CD4-positive, alpha-beta T cell (primary cell): ENCODE measurements at regions not wholly inside any gene's neighbourhood (a gene's known extent, or its start where the extent isn't known, plus 50 kb on each side); places are given as distances from the start of the nearest gene placed in this dataset.

Experiments
- ATAC-seq: fragments of 200-7000 bp; cut with Tn5 transposase; one replicate; pipeline ENCODE4 v1.10.0; 2022; ENCODE audit warnings: mild to moderate bottlenecking; ENCODE audit not compliant: poor library complexity
- CTCF ChIA-PET: fragments of 350-600 bp; sonication (Branson Sonifier 250); formaldehyde crosslinking; loops from one replicate; lab custom pipeline; 2021; ENCODE audit warnings: antibody characterized with exemption, inconsistent platforms; lab: Charles Lee
- POLR2A ChIA-PET: fragments of 350-600 bp; sonication (Branson Sonifier 250); formaldehyde crosslinking; loops from one replicate; lab custom pipeline; 2021; ENCODE audit warnings: antibody characterized with exemption, inconsistent platforms; lab: Charles Lee
- DNase-seq, 14 experiments: peaks; one replicate each; pipeline ENCODE4 v3.0.0-alpha.2; 2013 to 2020; ENCODE audit warnings: mixed read lengths in 2 of 14
- H3K27ac ChIP-seq, 2 donors: one replicate each; pipeline versions ENCODE4 v1.5.1 to v1.7.0; 2013; ENCODE audit warnings: low read length in 2 of 2, low read depth in 1 of 2, mild to moderate bottlenecking in 1 of 2
- H3K27me3 ChIP-seq, 2 experiments: 1 replicate in 1 of 2; 2 replicates in 1 of 2; pipeline versions ENCODE4 v1.6.1 to v1.7.0; 2013; ENCODE audit warnings: low read length in 2 of 2, control low read depth in 1 of 2, mild to moderate bottlenecking in 1 of 2, moderate library complexity in 1 of 2; ENCODE audit not compliant: insufficient read depth in 2 of 2, control insufficient read depth in 1 of 2
- H3K36me3 ChIP-seq: one replicate; pipeline ENCODE4 v1.6.1; 2013; ENCODE audit warnings: low read length, control low read depth; ENCODE audit not compliant: insufficient read depth
- H3K4me1 ChIP-seq: one replicate; pipeline ENCODE4 v1.6.1; 2013; ENCODE audit warnings: low read length, control low read depth; ENCODE audit not compliant: insufficient read depth
- H3K4me3 ChIP-seq: one replicate; pipeline ENCODE4 v1.5.1; 2013; ENCODE audit warnings: mild to moderate bottlenecking, low read length, moderate library complexity
- H3K9me3 ChIP-seq, 2 experiments: 1 replicate in 1 of 2; 2 replicates in 1 of 2; pipeline versions ENCODE4 v1.6.1 to v1.7.0; 2013; ENCODE audit warnings: low read length in 2 of 2, mild to moderate bottlenecking in 2 of 2, control low read depth in 1 of 2, moderate library complexity in 1 of 2; ENCODE audit not compliant: control insufficient read depth in 1 of 2, insufficient read depth in 1 of 2
- H3K27ac Mint-ChIP-seq: one replicate; pipeline ENCODE4 v1.8.0; 2020; ENCODE audit warnings: mixed read lengths
- H3K27me3 Mint-ChIP-seq: one replicate; pipeline ENCODE4 v1.8.0; 2021; ENCODE audit warnings: mixed read lengths
- H3K36me3 Mint-ChIP-seq: one replicate; pipeline ENCODE4 v1.8.0; 2021; ENCODE audit warnings: low read depth, mixed read lengths
- H3K4me1 Mint-ChIP-seq: one replicate; pipeline ENCODE4 v1.8.0; 2021; ENCODE audit warnings: low read depth, mixed read lengths
- H3K4me3 Mint-ChIP-seq: one replicate; pipeline ENCODE4 v1.8.0; 2020; ENCODE audit warnings: mild to moderate bottlenecking, mixed read lengths
- H3K9me3 Mint-ChIP-seq: one replicate; pipeline ENCODE4 v1.8.0; 2020; ENCODE audit warnings: mixed read lengths
- intact Hi-C, 2 experiments: fragments of 100-400 bp; cut with DNase I in 1 of 2; cut with micrococcal nuclease in 1 of 2; formaldehyde crosslinking; loops; one replicate each; pipeline versions ENCODE4 v1.15.1 to v1.9.0; 2023 to 2025; cut with DNase I, micrococcal nuclease
- TF ChIP-seq, protein P1 (sequence below): fragments of 200-600 bp; IDR thresholded peaks from one replicate; pipeline ENCODE4 v1.8.0; 2022; ENCODE audit warnings: antibody characterized with exemption, mild to moderate bottlenecking

GRCh38 chr12:125245581-125246557 is 180.6 kb downstream of the AACS start:
- intact Hi-C loops: no loop called here
- Mint-ChIP-seq H3K36me3 (no peaks in the 10 kb centered on the region), H3K27ac (no peak overlapping the region), H3K9me3 (no peaks in the 10 kb centered on the region), H3K4me1 (no peaks in the 10 kb centered on the region), H3K4me3 (no peak overlapping the region), H3K27me3 (peaks cover 23% of the 10 kb centered on the region)
- Histone ChIP-seq H3K4me3 (no peak overlapping the region), H3K4me1 (no peaks in the 10 kb centered on the region), H3K27ac (no peak overlapping the region), H3K9me3 (peaks cover 0 to 6% of the 10 kb centered on the region in 2 experiments), H3K27me3 (peaks cover 0 to 8% of the 10 kb centered on the region in 2 experiments), H3K36me3 (no peaks in the 10 kb centered on the region)
- CTCF ChIA-PET: no interaction called here
- POLR2A ChIA-PET: no interaction called here
- DNase-seq (no peak), ATAC-seq (no peak)
- TF ChIP-seq, protein P1, sequence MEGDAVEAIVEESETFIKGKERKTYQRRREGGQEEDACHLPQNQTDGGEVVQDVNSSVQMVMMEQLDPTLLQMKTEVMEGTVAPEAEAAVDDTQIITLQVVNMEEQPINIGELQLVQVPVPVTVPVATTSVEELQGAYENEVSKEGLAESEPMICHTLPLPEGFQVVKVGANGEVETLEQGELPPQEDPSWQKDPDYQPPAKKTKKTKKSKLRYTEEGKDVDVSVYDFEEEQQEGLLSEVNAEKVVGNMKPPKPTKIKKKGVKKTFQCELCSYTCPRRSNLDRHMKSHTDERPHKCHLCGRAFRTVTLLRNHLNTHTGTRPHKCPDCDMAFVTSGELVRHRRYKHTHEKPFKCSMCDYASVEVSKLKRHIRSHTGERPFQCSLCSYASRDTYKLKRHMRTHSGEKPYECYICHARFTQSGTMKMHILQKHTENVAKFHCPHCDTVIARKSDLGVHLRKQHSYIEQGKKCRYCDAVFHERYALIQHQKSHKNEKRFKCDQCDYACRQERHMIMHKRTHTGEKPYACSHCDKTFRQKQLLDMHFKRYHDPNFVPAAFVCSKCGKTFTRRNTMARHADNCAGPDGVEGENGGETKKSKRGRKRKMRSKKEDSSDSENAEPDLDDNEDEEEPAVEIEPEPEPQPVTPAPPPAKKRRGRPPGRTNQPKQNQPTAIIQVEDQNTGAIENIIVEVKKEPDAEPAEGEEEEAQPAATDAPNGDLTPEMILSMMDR: no peak

DNA sequence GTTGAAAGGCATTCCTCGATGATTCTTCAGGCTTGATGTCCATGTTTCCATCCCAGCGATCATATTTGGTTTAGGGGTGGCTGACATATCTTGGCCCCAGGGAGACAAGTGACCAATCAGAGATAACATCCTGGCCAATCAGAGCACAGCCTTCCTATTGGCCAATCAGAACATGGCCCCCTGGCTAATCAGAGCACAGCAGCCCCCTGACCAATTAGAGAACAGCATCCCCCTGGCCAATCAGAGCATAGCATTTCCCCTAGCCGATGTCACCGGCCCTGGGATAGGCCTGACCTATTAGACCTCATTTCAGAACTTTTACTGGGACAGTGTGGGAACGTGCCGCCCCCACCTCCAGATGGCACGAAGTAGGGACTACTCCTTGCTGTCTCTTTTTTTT is 182.2 kb downstream of the AACS start:
- TF ChIP-seq, protein P1: no peak
- H3K4me1 Mint-ChIP-seq: no peaks in the 10 kb centered on the region
- ATAC-seq (no peak), DNase-seq (no peak)
- no peak overlapping the region for H3K27ac ChIP-seq
- no peak overlapping the region for H3K27ac Mint-ChIP-seq
- H3K9me3 ChIP-seq: peaks cover 0 to 6% of the 10 kb centered on the region in 2 experiments
- no peaks in the 10 kb centered on the region for H3K36me3 Mint-ChIP-seq
- no peak overlapping the region for H3K4me3 ChIP-seq
- no peaks in the 10 kb centered on the region for H3K4me1 ChIP-seq
- ChIA-PET POLR2A (no interaction called here), CTCF (no interaction called here)
- H3K9me3 Mint-ChIP-seq: no peaks in the 10 kb centered on the region
- no peaks in the 10 kb centered on the region for H3K36me3 ChIP-seq
- intact Hi-C loops: no loop called here
- H3K4me3 Mint-ChIP-seq: no peak overlapping the region
- H3K27me3 Mint-ChIP-seq: peaks cover 19% of the 10 kb centered on the region
- H3K27me3 ChIP-seq: peaks cover 0 to 8% of the 10 kb centered on the region in 2 experiments

DNA sequence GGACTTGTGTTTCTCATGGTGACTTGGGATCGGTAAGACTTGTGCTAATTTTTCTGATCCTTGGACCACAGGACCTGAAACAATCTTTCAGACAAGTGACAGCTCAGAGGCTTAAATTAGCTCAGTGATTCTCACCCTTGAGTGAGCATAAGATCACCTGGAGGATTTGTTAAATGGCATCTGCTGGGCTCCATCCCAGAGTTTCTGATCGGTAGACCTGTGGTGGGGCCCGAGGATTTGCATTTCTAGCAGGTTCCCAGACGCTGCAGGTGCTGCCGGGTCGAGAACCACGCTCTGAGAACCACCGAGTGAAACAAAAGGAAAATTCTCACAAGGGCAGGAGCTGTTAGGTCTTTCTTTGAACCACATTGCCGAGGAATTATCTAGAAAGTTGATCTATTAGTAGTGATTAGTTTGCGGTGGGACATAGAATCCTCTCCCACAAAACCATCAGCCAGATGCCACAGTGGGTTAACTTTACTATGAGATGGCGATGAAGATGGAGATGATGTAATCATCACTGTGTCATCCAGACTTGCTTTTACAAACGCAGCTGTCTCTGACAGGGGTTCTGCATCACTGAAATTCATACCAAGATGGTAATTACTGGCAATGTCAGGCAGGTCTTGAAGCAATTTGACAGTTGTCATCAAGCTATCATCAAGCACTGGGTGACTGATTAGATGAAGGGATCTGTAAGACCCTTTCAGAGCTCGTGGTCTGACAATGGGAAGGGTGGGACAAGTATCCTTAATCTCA is 184.0 kb downstream of the AACS start:
- Histone ChIP-seq H3K36me3 (no peaks in the 10 kb centered on the region), H3K4me1 (no peaks in the 10 kb centered on the region), H3K4me3 (no peak overlapping the region), H3K27ac (no peak overlapping the region), H3K27me3 (peaks cover 0 to 7% of the 10 kb centered on the region in 2 experiments), H3K9me3 (peaks cover 0 to 6% of the 10 kb centered on the region in 2 experiments)
- H3K27ac Mint-ChIP-seq: no peak overlapping the region
- no peaks in the 10 kb centered on the region for H3K36me3 Mint-ChIP-seq
- TF ChIP-seq, protein P1: no peak
- POLR2A ChIA-PET: no interaction called here
- no peak overlapping the region for H3K4me3 Mint-ChIP-seq
- DNase-seq: no peak
- CTCF ChIA-PET: no interaction called here
- H3K4me1 Mint-ChIP-seq: no peaks in the 10 kb centered on the region
- no peak for ATAC-seq
- peaks cover 25% of the 10 kb centered on the region for H3K27me3 Mint-ChIP-seq
- H3K9me3 Mint-ChIP-seq: no peaks in the 10 kb centered on the region
- intact Hi-C loops: no loop called here
